OCI-LY3 (cell line): ENCODE measurements at regions not wholly inside any gene's neighbourhood (a gene's known extent, or its start where the extent isn't known, plus 50 kb on each side); places are given as distances from the start of the nearest gene placed in this dataset.

Experiments
- CTCF ChIP-seq: fragments of 200-600, 300-600 bp; sonication (generic); IDR thresholded peaks from 2 replicates; pipeline ENCODE4 v1.5.1; 2014; ENCODE audit warnings: antibody characterized with exemption, low read length, low read depth
- EZH2phosphoT487 ChIP-seq: fragments of 200-600 bp; shearing (Covaris generic); IDR thresholded peaks from 2 replicates; pipeline ENCODE4 v1.6.1; 2018; ENCODE audit warnings: antibody characterized with exemption, mixed run types, low read depth

- TF ChIP-seq CTCF (no peak), EZH2phosphoT487 (no peak)
These were observed 756.5 kb upstream of the LRFN5 start for GRCh38 chr14:40850191-40850590.
